ENCODE measurements at regions not wholly inside any gene's neighbourhood (a gene's known extent, or its start where the extent isn't known, plus 50 kb on each side); places are given as distances from the start of the nearest gene placed in this dataset.

DNA sequence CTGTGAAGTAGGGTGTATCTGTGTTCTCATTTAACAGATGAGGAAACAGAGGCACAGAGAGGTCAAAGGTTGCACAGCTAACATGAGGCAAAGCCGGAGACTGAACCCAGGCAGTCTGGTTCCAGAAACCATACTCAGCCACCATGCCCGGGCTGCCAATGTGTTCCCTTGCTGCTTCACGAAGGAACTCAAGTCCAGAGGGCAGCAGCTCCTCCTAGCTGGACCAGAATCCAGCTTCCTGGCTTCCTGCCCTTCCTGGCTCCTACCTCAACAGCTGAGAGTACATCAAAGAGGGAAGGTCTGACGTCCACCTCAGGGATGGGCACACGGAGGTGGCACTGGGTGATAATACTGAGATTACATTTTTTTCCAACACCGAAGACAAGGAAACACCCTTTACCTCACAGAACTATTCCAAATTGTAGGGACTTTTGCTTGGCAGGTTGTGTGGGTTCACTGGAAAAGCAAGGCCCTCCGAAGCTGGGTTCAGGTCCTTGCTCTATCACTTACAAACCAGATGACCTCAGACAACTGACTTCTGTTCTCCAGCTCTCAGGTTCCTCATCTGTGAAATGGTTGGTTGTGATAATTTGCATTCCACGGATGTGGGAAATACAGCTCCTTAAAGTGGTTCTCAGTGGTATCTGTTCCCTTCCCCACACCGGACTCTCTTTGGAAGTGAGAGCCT lies 154.1 kb upstream of the ZMIZ1 start:
- no peak for DNase-seq (ENCODE audit: low read depth)

DNA sequence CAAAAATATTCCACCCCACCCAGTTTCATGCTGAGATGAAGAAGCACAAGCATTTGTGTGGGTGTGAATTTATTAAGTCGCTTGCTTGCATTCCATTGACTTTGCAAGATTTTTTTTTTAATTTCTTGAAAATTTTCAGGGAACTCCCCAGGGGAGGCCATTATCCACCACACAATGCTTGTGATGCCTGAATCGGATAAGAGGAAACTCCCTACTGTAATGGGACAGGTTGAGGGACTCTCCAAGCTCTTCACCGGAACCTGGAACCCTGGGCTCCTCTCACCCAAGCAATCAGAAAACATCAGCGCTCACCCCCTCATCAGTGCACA lies 153.6 kb upstream of the ZMIZ1 start:
- no peak for DNase-seq (ENCODE audit: low read depth)

DNA sequence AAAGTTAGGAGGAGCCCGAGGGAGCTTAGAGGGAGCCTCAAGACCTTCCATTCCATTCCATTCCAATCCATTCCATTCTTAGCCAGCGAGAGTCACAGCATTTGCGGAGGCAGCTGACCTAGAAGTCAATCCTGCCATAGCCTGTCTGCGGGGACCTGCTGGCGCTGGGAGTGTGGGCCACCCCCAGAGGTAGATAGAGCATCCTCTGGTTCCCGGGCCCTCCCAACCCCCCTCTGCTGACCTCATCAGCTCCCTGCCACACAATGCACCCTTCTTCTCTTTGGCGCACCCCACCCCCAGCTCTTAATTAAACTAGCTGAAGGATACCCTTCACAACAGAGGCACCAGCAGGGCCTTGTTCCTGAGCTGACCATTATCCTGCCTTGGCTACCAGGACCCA lies 152.5 kb upstream of the ZMIZ1 start:
- no peak for DNase-seq (ENCODE audit: low read depth)

DNA sequence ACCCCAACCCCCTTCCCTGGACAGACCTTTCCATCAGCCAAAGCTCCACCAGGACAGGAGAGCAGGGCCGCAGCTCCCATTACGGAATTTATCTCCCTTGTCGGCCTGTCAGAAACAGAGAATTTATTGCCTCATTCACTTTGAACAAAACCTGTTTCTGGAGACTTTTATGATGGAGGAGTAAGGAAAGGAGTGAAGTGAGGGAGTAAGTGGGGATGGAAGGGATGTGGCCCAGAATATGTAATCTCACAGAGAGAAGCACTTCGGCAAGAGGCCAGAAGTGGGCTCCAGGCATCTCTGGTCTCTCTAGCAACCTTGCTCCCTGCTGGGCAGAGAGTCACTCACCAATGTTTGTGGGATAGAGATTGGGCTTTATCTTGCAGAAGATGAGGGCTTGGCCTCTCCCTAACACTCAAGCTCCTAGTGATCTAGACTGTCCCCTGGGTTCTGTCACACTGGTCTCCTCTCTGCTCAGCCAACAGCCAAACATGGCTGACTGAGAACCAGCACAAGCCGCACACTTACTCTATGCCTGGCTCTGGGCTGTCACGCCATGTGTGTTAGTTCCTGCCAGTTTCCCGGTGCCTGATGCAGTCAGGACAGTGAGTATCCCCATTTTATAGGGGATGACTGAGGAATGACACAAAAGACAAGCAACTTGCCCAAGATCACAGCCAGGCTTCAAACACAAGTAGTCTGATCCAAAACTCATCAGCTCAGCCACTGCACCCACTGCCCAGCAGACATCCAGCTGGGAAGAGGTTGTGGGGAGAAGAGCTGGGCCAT lies 149.4 kb upstream of the ZMIZ1 start:
- no peak for DNase-seq (ENCODE audit: low read depth)

DNA sequence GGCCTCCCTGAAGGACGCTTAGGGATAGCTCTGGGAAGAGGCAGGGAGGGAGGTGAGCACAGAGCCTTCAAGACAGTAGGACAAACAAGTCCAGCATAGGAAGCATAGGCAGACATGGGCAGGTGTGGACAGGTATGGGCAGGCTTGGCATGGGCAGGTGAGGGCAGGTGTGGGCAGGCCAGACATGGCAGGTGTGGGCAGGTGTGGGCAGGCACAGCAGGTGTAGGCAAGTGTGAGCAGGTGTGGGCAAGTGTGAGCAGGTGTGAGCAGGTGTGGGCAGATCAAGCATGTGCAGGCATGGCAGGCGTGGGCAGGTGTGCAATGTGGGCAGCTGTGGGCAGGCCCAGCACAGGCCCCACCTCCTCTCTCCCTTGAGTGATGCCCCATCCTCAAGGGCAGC lies 148.8 kb upstream of the ZMIZ1 start:
- no peak for DNase-seq (ENCODE audit: low read depth)

DNA sequence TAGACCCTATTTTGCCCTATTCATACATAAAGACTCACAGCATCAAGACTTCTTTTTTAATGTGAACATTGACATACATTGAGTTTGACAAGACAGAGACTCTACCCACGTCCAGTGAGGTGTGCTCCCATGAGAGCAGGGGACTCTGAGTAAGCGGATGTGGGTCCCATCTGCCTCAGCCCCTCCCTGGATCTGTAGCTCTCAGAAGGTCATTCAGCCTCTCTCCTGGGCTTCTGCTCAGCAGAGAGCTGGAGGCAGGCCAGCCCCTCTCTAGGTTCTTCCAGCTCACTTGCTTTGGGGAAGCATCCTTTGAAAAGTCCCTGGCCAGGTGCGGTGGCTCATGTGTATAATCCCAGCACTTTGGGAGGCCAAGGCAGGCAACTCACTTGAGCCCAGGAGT lies 146.9 kb upstream of the ZMIZ1 start:
- no peak for DNase-seq (ENCODE audit: low read depth)

DNA sequence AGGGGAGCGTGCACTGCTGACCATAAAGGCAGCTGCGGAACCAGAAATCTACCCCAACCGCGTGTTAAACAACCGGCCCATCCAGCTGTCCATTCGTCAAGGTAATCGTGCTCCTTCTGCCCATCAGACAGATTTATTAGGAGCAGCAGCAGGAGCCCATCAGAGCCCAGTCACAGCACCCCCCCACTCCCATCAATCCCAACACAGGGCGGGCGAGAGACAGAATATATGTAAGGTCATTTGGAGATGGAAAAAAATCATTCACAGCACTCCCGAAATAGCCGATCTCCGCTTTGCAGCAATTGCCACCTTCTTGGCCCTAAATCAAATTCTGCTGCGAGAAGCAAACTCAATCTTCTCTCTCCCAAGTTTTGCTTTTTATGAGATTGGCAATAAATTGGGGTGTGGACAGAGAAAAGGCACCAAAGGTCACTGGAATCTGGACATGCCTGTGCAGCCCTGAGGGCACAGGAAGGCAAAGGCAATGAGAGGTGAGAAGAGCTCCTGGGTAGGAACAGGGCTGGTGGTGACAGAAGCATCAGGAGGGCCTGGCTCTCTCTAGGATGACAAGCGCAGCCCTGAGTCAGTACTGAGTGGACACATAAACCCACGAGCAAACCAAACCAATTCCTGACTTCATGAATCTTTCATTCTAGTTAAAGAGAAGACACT lies 145.0 kb upstream of the ZMIZ1 start:
- DNase-seq (ENCODE audit: low read depth) = no peak

DNA sequence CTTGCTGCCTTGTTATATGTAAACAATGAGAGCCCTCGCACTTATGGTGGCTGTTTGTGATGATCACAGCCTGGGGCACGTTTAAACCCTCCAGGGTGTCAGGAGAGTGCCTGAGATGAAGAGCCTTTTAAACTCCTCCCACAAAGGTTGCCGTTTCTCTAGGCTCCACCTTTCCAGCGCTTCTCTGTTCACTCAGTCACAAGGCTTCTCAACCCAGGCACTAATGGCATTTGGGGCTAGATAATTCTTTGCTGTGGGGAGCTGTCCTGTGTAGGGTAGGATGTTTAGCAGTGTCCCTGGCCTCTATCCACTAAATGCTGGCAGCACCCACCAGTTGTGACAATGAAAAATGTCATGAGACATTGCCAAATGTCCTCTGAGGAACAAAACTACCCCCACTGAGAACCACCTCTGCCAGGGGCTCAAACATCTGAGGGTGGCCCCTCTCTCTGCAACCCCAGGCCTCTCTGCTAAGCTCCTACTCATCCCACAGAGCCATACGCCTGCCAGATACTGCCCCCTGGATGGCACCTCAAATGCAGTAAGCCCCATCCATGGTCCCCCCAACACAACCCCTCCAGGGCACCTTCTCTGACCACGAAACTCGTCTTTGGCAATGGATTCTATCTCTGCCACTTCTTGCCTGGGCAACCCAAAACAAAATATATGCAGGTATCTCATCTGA lies 144.3 kb upstream of the ZMIZ1 start:
- no peak for DNase-seq (ENCODE audit: low read depth)

DNA sequence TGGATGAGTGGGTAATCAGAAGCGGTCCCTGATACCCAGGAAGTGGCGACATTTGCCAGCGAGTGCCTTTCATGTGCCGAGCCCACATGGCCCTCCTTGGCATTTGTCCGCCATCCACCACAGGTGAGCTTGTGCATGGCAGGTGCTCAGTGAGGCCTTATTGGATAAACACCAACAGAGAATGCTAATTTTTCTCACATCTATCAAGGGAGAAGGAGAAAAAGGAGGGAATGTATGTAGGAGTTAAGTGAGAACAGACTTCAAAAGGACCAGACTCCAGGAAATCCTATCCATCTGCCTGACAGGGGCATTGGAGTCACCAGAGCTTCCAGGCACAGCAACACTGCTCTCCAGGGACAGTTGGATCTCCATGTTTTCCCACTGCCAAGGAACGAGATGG lies 143.5 kb upstream of the ZMIZ1 start:
- DNase-seq (ENCODE audit: low read depth) = no peak

DNA sequence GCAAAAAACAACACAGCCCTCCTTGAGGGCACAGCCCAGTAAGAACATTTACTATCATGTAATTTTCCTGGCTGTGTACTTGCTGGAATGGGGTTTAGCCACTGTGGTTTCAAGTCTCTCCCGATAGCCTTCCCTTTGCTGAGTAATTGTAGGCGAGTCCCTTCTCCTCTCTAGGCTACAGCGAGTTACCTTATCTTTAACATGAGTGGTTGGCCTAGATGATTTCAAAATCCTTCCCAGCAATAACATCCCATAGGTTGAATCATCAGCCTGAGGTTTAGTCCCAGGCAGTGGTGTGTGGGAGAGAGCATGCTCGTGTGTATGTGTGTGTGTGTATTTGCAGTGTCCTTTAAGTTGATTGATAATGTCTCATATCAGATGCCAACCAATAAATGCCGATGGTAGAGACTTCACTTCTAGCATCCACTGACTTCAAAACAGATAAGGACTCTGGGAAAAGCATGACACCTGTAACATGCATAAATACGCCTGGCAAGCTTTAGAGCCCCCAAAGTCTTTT lies 142.9 kb upstream of the ZMIZ1 start:
- peak; percentile 94 for DNase-seq (ENCODE audit: low read depth)

DNA sequence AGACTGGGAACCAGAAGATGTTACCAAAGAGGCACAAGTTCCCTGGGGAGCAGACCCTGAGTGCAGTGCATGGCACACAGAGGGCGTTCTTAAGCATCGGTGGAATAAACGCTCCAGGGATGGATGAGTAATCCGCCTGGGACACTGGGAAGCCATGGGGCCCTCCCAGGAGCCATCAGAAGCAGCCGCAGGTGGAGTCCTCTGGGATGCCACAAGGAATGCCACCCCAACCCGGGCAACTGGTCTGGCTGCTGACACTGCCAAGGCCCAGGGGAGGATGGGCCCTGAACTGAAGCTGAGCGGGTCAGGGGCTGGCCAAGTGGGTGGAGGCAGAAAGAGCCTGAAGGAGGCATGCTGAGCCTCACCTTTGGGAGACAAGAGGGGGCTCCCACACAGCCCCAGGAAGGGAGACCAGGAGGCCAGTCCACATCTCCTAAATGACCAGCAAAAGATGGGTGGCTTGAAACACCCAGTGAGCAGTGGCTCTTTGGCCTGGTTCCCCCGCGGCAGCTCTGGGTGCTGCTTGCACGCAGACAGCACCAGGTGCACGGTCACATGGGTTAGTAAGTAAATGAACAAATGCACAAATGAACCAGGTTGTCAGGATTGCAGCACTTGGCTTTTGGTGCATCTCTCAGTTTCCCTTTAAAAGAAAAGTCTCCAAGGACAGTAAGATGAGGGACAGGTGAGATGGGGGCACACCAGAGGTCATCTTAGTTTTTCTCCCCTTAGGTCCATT lies 141.3 kb upstream of the ZMIZ1 start:
- DNase-seq (ENCODE audit: low read depth) = peak; percentile 81

DNA sequence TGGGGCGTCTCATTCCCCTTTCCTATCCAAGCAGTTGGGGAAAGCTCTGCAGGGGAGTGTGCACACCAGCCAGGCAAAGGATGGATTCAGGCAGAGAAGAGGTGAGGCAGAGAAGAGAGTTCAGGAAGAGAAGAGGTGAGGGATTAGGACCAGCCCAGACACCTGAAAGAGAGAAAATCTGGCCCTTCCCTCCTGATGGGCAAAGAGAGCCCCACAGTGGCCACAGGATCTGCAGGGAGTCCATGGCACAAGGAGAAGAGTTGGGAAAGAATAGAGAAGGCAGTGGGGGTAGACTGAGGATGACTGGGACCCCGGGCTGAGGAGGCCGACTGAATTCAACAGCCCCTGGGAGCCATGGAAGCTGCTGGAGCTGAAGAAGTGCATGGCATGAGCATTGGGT lies 140.4 kb upstream of the ZMIZ1 start:
- DNase-seq (ENCODE audit: low read depth) = no peak

DNA sequence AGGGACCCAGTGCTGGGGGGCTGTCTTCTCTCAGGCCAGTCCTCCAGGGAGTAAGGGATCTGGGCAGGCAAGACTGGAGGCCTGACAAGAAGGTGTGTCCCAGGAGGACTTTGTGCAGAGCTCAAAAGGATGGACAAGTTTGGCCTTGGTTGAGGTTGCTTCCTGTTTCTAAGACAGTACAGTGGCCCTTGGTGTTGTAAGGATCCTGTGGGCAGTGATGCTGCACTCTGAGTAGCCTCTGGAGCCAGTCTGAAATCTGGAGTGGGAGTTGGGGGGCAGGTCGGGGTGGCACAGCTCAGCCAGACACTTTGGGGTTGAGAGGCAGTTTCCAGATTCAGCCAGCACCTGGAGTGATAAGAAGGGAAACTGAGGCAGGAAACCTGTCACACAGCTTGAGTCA lies 139.2 kb upstream of the ZMIZ1 start:
- no peak for DNase-seq (ENCODE audit: low read depth)

DNA sequence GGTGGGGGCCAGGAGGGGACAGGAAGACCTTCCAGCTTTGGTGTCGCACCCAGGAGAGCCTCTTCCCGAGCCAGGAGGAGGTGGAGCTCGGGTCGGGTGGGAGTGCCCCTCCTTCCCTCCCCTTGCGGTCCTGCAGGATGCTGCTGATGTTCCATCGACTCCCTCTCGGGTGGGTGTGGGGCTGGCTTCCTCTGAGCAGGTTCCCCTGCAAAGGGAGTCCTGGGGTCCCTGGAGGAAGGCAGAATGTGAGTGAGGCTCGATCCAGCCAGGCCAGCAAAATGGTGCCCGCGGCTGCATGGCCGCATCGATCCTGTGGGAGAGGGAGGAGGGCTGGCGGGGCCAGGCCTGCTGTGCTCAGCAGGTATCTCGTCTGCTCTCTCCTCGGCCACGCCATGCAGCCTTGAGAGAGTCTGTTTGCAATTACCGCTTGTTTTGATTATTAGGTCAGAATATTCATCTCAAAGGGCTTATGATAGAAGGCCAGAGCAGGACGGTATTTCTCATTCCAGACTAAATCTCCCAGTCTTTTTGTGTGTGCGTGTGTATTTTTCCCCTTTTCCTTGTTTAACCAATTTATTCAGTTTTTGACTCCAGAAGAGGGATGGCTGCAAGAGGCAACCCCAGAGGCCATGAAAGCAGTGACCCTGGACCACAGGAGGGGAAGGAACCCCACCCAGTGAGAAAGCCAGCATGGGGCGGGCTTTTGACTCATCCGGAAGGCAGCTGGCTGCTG lies 137.3 kb upstream of the ZMIZ1 start:
- peak; percentile 92 for DNase-seq (ENCODE audit: low read depth)

DNA sequence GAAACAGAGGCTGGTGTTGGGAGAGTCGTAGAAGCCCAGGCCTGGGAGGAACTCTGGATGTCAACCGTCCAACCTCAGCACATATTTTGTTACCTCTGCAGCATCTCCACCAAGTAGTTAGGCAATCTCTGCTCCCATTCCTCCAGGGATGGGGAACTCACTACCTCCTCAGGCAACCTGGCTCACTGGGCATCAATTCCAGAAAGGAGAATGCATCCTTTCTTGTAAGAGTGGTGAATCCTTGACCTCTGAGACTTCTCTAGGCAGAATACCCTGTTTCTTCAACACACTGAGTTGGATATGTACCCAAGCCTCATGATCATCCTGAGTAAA lies 136.7 kb upstream of the ZMIZ1 start:
- no peak for DNase-seq (ENCODE audit: low read depth)

DNA sequence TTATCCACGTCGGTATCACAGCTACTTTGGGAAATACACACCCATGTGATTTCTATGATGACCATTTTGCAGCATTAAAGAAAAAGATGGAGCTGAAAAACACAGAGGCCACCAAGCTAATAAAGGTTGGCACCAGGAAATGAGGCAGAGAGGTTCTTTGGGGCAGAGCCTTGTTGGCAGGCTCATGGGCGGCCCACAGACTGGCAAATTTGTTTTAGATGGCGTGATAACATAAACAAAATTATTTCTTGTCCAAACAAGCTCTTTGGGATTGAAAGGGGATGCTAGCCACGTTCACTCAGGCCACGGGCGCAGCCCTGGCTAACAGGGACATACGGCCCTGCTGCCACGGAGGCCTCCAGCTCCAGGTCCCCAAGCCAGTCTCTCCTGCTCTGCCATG lies 135.9 kb upstream of the ZMIZ1 start:
- DNase-seq (ENCODE audit: low read depth) = no peak

DNA sequence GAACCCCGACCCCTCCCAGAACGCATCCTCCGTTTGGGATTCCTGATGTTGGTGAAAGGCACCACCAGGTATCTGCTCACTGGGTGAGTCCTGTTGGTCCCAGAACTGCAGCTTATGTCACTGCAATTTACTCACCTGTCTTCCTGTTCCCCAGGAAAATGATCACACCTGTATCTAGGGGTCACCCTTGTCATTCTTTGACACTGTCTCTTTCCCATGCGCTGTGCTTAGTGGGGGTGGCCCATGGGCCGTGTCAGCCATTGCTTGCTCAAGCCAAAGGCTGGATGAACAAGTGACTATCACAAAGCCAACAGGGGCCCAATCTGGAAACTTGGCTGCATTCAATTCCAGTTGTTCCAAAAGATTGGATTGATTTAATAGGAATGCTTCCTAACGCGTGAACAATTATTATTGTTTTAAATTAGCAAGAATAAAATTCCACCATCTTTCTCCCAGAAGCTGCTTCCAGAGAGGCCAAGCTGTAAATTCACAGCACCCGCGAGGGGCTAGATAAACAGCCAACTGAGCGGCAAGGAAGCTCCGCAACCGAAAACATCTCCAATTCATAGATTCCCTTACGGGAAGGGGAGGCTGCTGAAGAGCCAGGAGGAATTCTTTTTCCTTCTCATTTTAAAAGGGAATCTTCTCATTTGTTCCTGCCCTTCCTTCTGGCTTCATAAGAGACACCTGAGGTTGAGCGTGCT lies 134.8 kb upstream of the ZMIZ1 start:
- DNase-seq (ENCODE audit: low read depth) = no peak

DNA sequence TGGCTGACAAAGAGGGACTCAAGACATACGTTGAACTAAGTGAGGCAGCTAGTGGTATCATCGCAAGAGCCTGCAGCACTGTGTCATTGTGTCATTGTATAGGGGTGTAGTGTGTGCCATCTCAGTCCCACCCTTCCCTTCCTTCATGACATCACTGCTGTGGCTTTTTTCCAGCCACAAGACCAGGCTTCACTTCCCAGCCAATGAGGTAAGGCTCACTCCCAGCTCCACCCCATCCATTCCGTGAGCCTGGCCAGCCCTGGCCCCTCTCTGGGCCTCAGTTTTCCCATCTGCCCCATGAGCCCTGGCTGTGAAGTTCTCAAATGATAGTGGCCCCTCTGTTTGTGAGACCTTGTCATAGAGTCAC lies 134.3 kb upstream of the ZMIZ1 start:
- peak; percentile 37 for DNase-seq (ENCODE audit: low read depth)

DNA sequence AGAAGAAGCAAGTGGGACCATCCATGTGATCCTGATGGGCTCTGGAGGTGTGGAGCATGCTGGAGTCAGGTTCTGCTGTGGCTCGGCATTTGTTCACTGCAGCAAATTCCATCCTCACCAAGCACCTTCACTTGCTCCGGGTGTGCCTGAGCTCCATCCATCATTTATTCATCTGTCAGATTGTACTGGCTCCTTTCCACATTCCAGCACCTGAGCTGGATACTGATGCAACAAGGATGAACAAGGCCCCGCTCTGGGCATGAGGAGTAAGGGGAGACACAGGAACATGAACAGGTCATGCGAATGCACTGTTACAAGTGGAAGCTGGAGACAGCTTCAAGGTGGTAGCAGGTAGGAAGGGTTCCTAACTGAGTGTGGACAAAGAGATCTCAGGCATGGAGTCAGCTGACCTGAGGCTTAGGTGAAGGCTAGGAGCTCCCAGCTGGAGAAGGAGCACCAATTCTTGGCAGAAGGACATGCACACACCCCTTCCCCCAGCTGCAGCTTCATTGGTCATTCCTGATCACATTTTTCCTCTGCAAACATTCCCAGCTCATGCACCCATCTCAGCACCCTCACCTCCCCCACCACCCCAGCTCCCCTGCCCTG lies 133.7 kb upstream of the ZMIZ1 start:
- no peak for DNase-seq (ENCODE audit: low read depth)
